ENCODE measurements at regions not wholly inside any gene's neighbourhood (a gene's known extent, or its start where the extent isn't known, plus 50 kb on each side); places are given as distances from the start of the nearest gene placed in this dataset.

GRCh38 chr4:188329521-188329920, 190.3 kb downstream of the TRIML1 start:
- Mint-ChIP-seq H3K36me3 (ENCODE audit: unreplicated experiment) (no peaks in the 10 kb centered on the region), H3K4me3 (ENCODE audit: unreplicated experiment) (no peak overlapping the region), H3K9me3 (ENCODE audit: unreplicated experiment) (no peaks in the 10 kb centered on the region), H3K27me3 (ENCODE audit: unreplicated experiment) (peaks cover 3% of the 10 kb centered on the region), H3K27ac (ENCODE audit: unreplicated experiment) (no peak overlapping the region), H3K4me1 (ENCODE audit: low read depth, unreplicated experiment) (no peaks in the 10 kb centered on the region)
- no peak for TF ChIP-seq CTCF (IDR thresholded peaks at IDR 0.05; ENCODE audit: partially characterized antibody, unreplicated experiment)
- no peak for DNase-seq

- no peaks in the 10 kb centered on the region for H3K36me3 Mint-ChIP-seq (ENCODE audit: unreplicated experiment)
- TF ChIP-seq CTCF (IDR thresholded peaks at IDR 0.05; ENCODE audit: partially characterized antibody, unreplicated experiment) = no peak
- no peak for DNase-seq
- no peak overlapping the region for H3K27ac Mint-ChIP-seq (ENCODE audit: unreplicated experiment)
- peaks cover 3% of the 10 kb centered on the region for H3K27me3 Mint-ChIP-seq (ENCODE audit: unreplicated experiment)
- no peaks in the 10 kb centered on the region for H3K4me1 Mint-ChIP-seq (ENCODE audit: low read depth, unreplicated experiment)
- H3K9me3 Mint-ChIP-seq (ENCODE audit: unreplicated experiment) = no peaks in the 10 kb centered on the region
- no peak overlapping the region for H3K4me3 Mint-ChIP-seq (ENCODE audit: unreplicated experiment)
Observed at GRCh38 chr4:188332265-188332664, 193.0 kb downstream of the TRIML1 start.

GRCh38 chr4:188336891-188337290, 197.7 kb downstream of the TRIML1 start:
- no peaks in the 10 kb centered on the region for H3K36me3 Mint-ChIP-seq (ENCODE audit: unreplicated experiment)
- H3K27ac Mint-ChIP-seq (ENCODE audit: unreplicated experiment) = no peak overlapping the region
- no peaks in the 10 kb centered on the region for H3K9me3 Mint-ChIP-seq (ENCODE audit: unreplicated experiment)
- H3K4me3 Mint-ChIP-seq (ENCODE audit: unreplicated experiment) = no peak overlapping the region
- DNase-seq = no peak
- no peaks in the 10 kb centered on the region for H3K4me1 Mint-ChIP-seq (ENCODE audit: low read depth, unreplicated experiment)
- no peak for TF ChIP-seq CTCF (IDR thresholded peaks at IDR 0.05; ENCODE audit: partially characterized antibody, unreplicated experiment)
- peaks cover 2% of the 10 kb centered on the region for H3K27me3 Mint-ChIP-seq (ENCODE audit: unreplicated experiment)

- no peak overlapping the region for H3K4me3 Mint-ChIP-seq (ENCODE audit: unreplicated experiment)
- no peak for DNase-seq
- H3K27ac Mint-ChIP-seq (ENCODE audit: unreplicated experiment) = no peak overlapping the region
- H3K27me3 Mint-ChIP-seq (ENCODE audit: unreplicated experiment) = no peaks in the 10 kb centered on the region
- no peak for TF ChIP-seq CTCF (IDR thresholded peaks at IDR 0.05; ENCODE audit: partially characterized antibody, unreplicated experiment)
- H3K4me1 Mint-ChIP-seq (ENCODE audit: low read depth, unreplicated experiment) = peaks cover 3% of the 10 kb centered on the region
- no peaks in the 10 kb centered on the region for H3K36me3 Mint-ChIP-seq (ENCODE audit: unreplicated experiment)
- no peaks in the 10 kb centered on the region for H3K9me3 Mint-ChIP-seq (ENCODE audit: unreplicated experiment)
Observed at GRCh38 chr4:188341428-188341827, 202.2 kb downstream of the TRIML1 start.

GRCh38 chr4:188346171-188346809, 207.0 kb downstream of the TRIML1 start:
- H3K4me1 Mint-ChIP-seq (ENCODE audit: low read depth, unreplicated experiment) = peaks cover 6% of the 10 kb centered on the region
- H3K9me3 Mint-ChIP-seq (ENCODE audit: unreplicated experiment) = no peaks in the 10 kb centered on the region
- peaks cover 4% of the 10 kb centered on the region for H3K36me3 Mint-ChIP-seq (ENCODE audit: unreplicated experiment)
- no peak overlapping the region for H3K27ac Mint-ChIP-seq (ENCODE audit: unreplicated experiment)
- TF ChIP-seq CTCF (IDR thresholded peaks at IDR 0.05; ENCODE audit: partially characterized antibody, unreplicated experiment) = no peak
- no peak for DNase-seq
- no peak overlapping the region for H3K4me3 Mint-ChIP-seq (ENCODE audit: unreplicated experiment)
- H3K27me3 Mint-ChIP-seq (ENCODE audit: unreplicated experiment) = no peaks in the 10 kb centered on the region

Measured in glutamatergic neuron (in vitro differentiated cells).